Loucy (cell line): ENCODE measurements at regions not wholly inside any gene's neighbourhood (a gene's known extent, or its start where the extent isn't known, plus 50 kb on each side); places are given as distances from the start of the nearest gene placed in this dataset.

Source experiments
- H2AFZ ChIP-seq: fragments of 200-600 bp; sonication (generic); 2 replicates; pipeline ENCODE4 v1.6.0; 2016; ENCODE audit warnings: antibody characterized with exemption, mild to moderate bottlenecking, low read length, moderate library complexity
- H3F3A ChIP-seq: fragments of 200-600 bp; 2 replicates; pipeline ENCODE4 v1.6.0; 2016; ENCODE audit warnings: antibody characterized with exemption, low read depth, mild to moderate bottlenecking
- H3K27me3 ChIP-seq: fragments of 200-600 bp; sonication (generic); 2 replicates; pipeline ENCODE4 v1.6.1; 2014; ENCODE audit warnings: low read length, mild to moderate bottlenecking; ENCODE audit not compliant: insufficient read depth, poor library complexity, severe bottlenecking
- H3K36me3 ChIP-seq: fragments of 200-600 bp; sonication (generic); 2 replicates; pipeline ENCODE4 v1.6.1; 2016; ENCODE audit warnings: low read length; ENCODE audit not compliant: insufficient read depth
- H3K4me1 ChIP-seq: fragments of 200-600 bp; sonication (generic); 2 replicates; pipeline ENCODE4 v1.5.1; 2014; ENCODE audit warnings: low read length, mild to moderate bottlenecking; ENCODE audit not compliant: insufficient read depth, poor library complexity, severe bottlenecking
- H3K4me2 ChIP-seq: fragments of 200-600 bp; sonication (generic); 2 replicates; pipeline ENCODE4 v1.6.0; 2014; ENCODE audit warnings: antibody characterized with exemption, low read length, low read depth, mild to moderate bottlenecking; ENCODE audit not compliant: poor library complexity, severe bottlenecking
- H3K4me3 ChIP-seq: fragments of 200-600 bp; sonication (generic); 2 replicates; pipeline ENCODE4 v1.5.1; 2014; ENCODE audit warnings: low read length, mild to moderate bottlenecking, mixed read lengths; ENCODE audit not compliant: poor library complexity, severe bottlenecking
- H3K79me2 ChIP-seq: fragments of 200-600 bp; sonication (generic); 2 replicates; pipeline ENCODE4 v1.6.1; 2014; ENCODE audit warnings: low read length; ENCODE audit not compliant: insufficient read depth
- H3K9ac ChIP-seq: fragments of 200-600 bp; sonication (generic); 2 replicates; pipeline ENCODE4 v1.6.0; 2014; ENCODE audit warnings: mild to moderate bottlenecking, low read depth, low read length, moderate library complexity; ENCODE audit not compliant: poor library complexity, severe bottlenecking
- H3K9me2 ChIP-seq: fragments of 200-600 bp; sonication (generic); replicated peaks from 2 replicates; pipeline ENCODE4 v1.6.1; 2016; ENCODE audit warnings: low read depth, low read length, mixed read lengths
- H3K9me3 ChIP-seq: fragments of 200-600 bp; sonication (generic); 2 replicates; pipeline ENCODE4 v1.6.1; 2014; ENCODE audit warnings: mild to moderate bottlenecking, antibody characterized with exemption, low read length, low read depth; ENCODE audit not compliant: insufficient read depth
- H4K20me1 ChIP-seq: fragments of 200-600 bp; sonication (generic); 2 replicates; pipeline ENCODE4 v1.6.0; 2014; ENCODE audit warnings: antibody characterized with exemption, low read length, mild to moderate bottlenecking; ENCODE audit not compliant: insufficient read depth, poor library complexity, severe bottlenecking
- CTCF ChIP-seq: fragments of 200-600 bp; sonication (generic); conservative IDR thresholded peaks from 2 replicates; pipeline ENCODE4 v1.5.1; 2014; ENCODE audit warnings: mild to moderate bottlenecking, antibody characterized with exemption, low read length
- EZH2phosphoT487 ChIP-seq: fragments of 200-600 bp; IDR thresholded peaks from 2 replicates; pipeline ENCODE4 v1.6.1; 2018; ENCODE audit warnings: antibody characterized with exemption, mild to moderate bottlenecking, moderate library complexity, borderline replicate concordance

GRCh38 chr2:147686365-147686764 lies 158.5 kb upstream of the ACVR2A start:
- no peak overlapping the region for H3K4me2 ChIP-seq
- no peaks in the 10 kb centered on the region for H3K9me2 ChIP-seq
- TF ChIP-seq CTCF (no peak), EZH2phosphoT487 (no peak)
- no peak overlapping the region for H3K9ac ChIP-seq
- H3K79me2 ChIP-seq = no peaks in the 10 kb centered on the region
- no peaks in the 10 kb centered on the region for H3F3A ChIP-seq
- H3K36me3 ChIP-seq = no peaks in the 10 kb centered on the region
- H3K9me3 ChIP-seq = no peaks in the 10 kb centered on the region
- no peaks in the 10 kb centered on the region for H4K20me1 ChIP-seq
- H2AFZ ChIP-seq = no peak overlapping the region
- no peaks in the 10 kb centered on the region for H3K27me3 ChIP-seq
- no peaks in the 10 kb centered on the region for H3K4me1 ChIP-seq
- H3K4me3 ChIP-seq = no peak overlapping the region

GRCh38 chr2:147684903-147685302 lies 159.9 kb upstream of the ACVR2A start:
- Histone ChIP-seq H3K4me1 (no peaks in the 10 kb centered on the region), H3K4me3 (no peak overlapping the region), H3K79me2 (no peaks in the 10 kb centered on the region), H3K9me2 (no peaks in the 10 kb centered on the region), H3K9me3 (no peaks in the 10 kb centered on the region), H2AFZ (no peak overlapping the region), H3K36me3 (no peaks in the 10 kb centered on the region), H3K27me3 (no peaks in the 10 kb centered on the region), H3F3A (no peaks in the 10 kb centered on the region), H3K4me2 (no peak overlapping the region), H3K9ac (no peak overlapping the region), H4K20me1 (no peaks in the 10 kb centered on the region)
- TF ChIP-seq EZH2phosphoT487 = no peak
- TF ChIP-seq CTCF = no peak

GRCh38 chr2:147683380-147683779 lies 161.4 kb upstream of the ACVR2A start:
- Histone ChIP-seq H3K4me1 (no peaks in the 10 kb centered on the region), H3K4me2 (no peak overlapping the region), H4K20me1 (no peaks in the 10 kb centered on the region), H3K79me2 (no peaks in the 10 kb centered on the region), H3K36me3 (no peaks in the 10 kb centered on the region), H3K9me3 (no peaks in the 10 kb centered on the region), H3K27me3 (no peaks in the 10 kb centered on the region), H3K9me2 (no peaks in the 10 kb centered on the region), H3K9ac (no peak overlapping the region), H2AFZ (no peak overlapping the region), H3K4me3 (no peak overlapping the region), H3F3A (no peaks in the 10 kb centered on the region)
- TF ChIP-seq EZH2phosphoT487 = no peak
- TF ChIP-seq CTCF = no peak
